ENCODE measurements at regions not wholly inside any gene's neighbourhood (a gene's known extent, or its start where the extent isn't known, plus 50 kb on each side); places are given as distances from the start of the nearest gene placed in this dataset.

DNA sequence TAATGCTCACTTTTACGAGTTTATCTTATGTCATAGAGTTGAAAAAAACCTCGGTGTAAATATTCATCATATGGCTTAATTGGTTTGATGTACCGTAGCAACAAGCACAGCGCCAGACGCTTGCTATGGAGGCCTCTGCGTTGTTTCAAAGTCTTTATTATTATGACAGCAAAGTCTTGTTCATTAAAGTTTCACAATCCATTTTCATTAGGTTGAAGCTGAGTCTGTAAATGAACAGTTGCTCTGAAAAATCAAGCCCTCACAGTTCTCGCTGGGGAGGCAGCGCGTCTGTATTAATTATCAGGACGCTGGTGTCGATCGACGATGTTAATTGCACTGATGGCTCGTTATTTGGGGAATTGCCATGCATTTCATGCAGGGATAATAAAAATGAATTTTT lies 185.6 kb downstream of the INSC start:
- TF ChIP-seq, protein P1, sequence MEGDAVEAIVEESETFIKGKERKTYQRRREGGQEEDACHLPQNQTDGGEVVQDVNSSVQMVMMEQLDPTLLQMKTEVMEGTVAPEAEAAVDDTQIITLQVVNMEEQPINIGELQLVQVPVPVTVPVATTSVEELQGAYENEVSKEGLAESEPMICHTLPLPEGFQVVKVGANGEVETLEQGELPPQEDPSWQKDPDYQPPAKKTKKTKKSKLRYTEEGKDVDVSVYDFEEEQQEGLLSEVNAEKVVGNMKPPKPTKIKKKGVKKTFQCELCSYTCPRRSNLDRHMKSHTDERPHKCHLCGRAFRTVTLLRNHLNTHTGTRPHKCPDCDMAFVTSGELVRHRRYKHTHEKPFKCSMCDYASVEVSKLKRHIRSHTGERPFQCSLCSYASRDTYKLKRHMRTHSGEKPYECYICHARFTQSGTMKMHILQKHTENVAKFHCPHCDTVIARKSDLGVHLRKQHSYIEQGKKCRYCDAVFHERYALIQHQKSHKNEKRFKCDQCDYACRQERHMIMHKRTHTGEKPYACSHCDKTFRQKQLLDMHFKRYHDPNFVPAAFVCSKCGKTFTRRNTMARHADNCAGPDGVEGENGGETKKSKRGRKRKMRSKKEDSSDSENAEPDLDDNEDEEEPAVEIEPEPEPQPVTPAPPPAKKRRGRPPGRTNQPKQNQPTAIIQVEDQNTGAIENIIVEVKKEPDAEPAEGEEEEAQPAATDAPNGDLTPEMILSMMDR (conservative IDR thresholded peaks at IDR 0.05; ENCODE audit: low read length), result no peak
- TF ChIP-seq EZH2phosphoT487 (IDR thresholded peaks at IDR 0.05; ENCODE audit: borderline replicate concordance), result no peak
